KBM-7 (cell line): ENCODE measurements at regions not wholly inside any gene's neighbourhood (a gene's known extent, or its start where the extent isn't known, plus 50 kb on each side); places are given as distances from the start of the nearest gene placed in this dataset.

ENCODE experiments used
- DNase-seq: peaks from one replicate; pipeline ENCODE4 v3.0.0-alpha.2; 2015
- in situ Hi-C: fragments of 300-500 bp; cut with MboI; formaldehyde crosslinking; loops from 2 replicates; pipeline ENCODE4 v1.14.3; 2020; ENCODE audit warnings: low sequenced_read_pairs, low pct_unique_long_range_greater_than_20kb, mixed read lengths

DNA sequence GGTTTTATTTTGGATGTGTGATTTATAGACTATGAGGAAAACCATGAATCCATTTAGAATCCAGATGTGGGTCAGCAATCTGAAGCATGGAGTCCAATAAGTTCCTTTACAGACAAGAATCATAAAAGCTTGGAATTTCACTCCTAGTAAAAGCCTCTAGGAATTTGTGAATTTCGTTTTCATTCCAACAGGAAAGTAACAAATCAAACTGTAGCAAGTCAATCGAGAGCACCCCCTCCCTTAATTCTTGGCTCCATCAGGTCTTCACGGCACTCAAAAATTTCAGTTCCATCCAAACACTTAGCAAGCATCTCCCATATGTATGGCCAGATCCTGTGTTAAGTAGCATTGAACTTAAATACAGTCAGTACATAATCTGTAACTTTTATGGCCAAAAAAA lies 143.6 kb upstream of the POU2AF2 start:
- no peak for DNase-seq
- in situ Hi-C loops: no loop called here

GRCh38 chr11:111099028-111099713 lies 146.4 kb upstream of the POU2AF2 start:
- in situ Hi-C loops: no loop called here
- DNase-seq: no peak

DNA sequence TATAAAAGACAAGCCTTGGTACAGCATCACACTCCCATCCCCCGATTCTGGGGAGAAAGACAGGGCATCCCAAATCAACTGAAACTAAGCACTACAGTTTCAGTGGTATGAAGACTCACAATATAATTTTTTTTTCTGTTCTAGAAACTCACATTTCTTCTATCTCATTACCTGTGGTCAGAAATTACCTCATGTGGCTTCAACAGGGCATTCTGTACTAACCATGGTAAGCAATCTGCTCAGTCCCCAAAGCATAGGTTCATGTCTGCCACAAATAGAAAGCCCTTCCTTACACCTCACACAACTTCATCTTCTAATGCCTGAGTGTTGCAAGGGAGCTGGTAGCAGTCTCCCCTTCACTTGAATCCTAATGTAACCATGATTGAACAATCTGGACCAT lies 147.4 kb upstream of the POU2AF2 start:
- in situ Hi-C loops: no loop called here
- no peak for DNase-seq

GRCh38 chr11:111097191-111097590 lies 148.3 kb upstream of the POU2AF2 start:
- in situ Hi-C loops: no loop called here
- no peak for DNase-seq

DNA sequence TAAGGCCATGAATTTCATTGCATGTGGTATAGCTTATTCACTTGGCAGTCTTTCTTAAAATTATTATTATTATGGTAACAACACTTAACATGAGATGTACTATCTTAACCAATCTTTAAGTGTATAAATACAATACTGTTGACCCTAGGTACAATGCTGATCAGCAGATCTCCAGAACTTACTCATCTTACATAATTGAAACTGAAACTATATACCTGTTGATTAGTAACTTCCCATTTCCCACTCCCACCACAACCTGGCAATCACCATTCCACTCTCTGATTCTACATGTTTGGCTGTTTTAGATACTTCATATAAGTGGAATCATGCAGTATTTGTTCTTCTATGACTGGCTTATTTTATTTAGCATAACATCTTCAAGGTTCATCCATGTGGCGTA lies 150.2 kb upstream of the POU2AF2 start:
- DNase-seq: no peak
- in situ Hi-C loops: no loop called here

DNA sequence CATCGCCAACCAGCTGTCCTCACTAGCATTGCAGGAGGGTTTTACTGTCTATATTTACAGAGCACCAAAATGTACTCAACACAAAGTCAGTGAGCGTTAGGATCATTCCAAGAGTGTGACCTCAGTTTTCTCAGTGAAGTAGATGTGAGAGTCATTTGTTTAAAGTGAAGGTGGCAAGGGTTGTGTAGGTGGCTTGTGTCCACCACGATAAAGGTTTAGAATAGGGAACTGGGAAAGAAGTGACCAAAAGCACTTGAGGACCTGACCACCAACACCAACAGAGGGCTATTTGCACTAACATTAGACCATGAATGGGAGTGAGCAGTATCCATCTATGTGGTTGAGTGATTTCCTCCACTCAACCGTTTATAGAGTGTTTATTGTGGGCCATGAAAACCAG lies 152.5 kb upstream of the POU2AF2 start:
- in situ Hi-C loops: no loop called here
- DNase-seq: no peak

DNA sequence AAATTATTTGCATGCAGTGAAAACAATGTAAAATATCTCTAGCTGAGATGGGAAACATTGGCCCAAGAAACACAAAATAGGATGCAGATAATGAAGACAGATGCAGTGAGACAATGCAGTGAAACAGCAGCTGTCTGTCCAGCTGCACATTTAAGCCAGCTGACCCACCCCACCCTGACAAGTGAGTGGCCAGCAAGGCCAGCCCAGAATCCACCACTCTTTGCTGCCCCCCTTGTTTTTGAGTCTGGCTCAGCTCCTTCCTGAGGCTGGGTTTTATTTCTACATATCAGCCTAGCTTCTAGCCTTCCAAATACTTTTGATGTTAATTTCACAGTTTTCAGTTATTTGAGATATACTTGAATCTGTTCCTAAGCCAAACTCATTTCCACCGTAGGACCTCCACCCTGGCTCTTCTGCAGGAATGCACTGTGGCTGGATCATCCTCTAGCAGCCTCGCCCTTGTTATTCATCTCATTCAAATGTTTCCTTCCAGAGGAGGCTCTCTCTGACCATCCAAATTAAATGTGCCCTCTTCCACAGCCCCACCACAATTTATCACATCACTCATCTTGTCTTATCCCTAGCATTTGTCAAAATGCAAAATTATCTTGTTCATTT lies 154.1 kb upstream of the POU2AF2 start:
- no peak for DNase-seq
- in situ Hi-C loops: no loop called here

DNA sequence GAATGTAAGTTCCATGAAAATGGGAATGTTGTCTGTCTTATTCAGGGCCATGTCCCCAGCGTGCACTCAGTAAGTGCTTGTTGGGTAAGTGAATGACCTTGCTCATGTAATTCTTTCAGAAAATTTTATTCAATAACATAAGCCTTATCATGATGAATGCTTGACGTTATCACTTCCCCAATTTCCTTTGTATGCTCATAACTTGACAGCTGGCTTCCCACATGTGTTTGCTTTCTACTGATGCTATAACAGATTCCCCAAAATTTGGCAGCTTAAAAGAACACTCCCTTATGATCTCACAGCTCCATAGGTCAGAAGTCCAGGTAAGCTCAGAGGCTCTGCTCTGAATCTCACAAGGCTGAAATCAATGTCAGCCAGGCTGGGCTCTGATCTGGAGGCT lies 155.8 kb upstream of the POU2AF2 start:
- in situ Hi-C loops: no loop called here
- no peak for DNase-seq

GRCh38 chr11:111088847-111089355 lies 156.6 kb upstream of the POU2AF2 start:
- DNase-seq: no peak

GRCh38 chr11:111086058-111086457 lies 159.5 kb upstream of the POU2AF2 start:
- DNase-seq: no peak
- in situ Hi-C loops: no loop called here

More at GRCh38 chr11:111088847-111089355, 156.6 kb upstream of the POU2AF2 start:
- in situ Hi-C loops: no loop called here

DNA sequence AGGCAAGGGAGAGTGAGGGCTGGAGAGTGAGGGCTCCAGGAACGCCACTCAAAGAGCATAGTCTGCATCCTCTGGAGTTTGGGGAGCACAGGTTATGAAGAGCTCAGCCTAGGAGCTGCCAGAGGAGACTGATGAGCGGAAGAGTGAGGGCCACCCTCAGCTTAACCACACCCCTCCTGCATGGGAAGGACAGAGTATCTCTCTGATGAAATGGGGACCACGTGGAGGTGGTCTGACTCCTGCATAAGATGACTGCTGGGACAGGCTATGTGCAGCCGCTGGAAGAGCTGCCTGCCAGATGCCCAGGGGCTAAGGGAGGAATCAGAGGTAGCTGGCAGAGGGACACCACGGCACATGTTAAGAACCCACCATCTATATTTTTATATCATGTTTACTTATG lies 162.9 kb upstream of the POU2AF2 start:
- DNase-seq: no peak
- in situ Hi-C loops: no loop called here

DNA sequence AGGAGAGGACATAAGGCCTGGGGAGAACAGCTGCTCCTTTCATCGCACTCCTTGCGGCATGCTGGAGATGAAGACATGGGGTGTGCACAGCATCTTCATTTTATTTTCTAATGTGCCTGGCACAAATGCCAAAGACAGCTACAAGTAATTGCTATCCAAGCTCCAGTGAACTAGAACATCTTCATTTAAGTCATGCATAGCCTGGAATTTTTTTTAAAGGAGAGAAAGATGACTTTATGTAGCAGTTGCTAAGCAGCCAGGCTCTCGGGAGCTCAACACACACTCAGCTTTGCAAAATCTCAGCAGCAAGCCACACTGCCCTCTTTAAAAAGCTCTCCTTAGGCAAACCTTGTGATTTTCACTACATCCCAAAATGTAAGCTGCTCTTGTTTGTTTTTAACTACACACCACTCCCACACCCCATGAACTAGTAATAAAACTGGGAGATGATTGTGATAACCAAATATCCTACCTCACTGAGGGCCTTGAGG lies 164.5 kb upstream of the POU2AF2 start:
- in situ Hi-C loops: no loop called here
- DNase-seq: no peak

- in situ Hi-C loops: no loop called here
- DNase-seq: no peak
These were observed 167.8 kb upstream of the POU2AF2 start for GRCh38 chr11:111077530-111078322.

DNA sequence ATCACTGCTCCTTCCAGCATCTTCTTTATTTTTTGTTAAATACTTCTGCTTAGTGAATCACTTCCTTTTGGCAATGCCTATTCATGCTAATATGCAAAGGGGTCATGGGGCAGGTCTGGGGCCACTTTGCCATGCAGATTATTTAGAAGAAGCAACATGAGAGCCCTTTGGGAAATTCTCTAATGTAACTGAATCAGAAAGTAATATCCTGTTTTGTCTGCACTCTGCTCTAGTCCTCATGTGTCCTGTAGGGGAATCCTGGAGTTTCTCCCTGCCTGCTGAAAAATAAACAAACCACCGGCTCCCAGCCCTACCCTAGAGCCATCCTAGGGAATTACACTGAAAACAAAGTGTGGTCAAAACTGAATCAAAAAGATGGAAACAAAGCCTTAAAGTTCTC lies 176.5 kb upstream of the POU2AF2 start:
- in situ Hi-C loops: no loop called here
- DNase-seq: no peak

GRCh38 chr11:111067994-111068393 lies 177.5 kb upstream of the POU2AF2 start:
- in situ Hi-C loops: no loop called here
- no peak for DNase-seq

DNA sequence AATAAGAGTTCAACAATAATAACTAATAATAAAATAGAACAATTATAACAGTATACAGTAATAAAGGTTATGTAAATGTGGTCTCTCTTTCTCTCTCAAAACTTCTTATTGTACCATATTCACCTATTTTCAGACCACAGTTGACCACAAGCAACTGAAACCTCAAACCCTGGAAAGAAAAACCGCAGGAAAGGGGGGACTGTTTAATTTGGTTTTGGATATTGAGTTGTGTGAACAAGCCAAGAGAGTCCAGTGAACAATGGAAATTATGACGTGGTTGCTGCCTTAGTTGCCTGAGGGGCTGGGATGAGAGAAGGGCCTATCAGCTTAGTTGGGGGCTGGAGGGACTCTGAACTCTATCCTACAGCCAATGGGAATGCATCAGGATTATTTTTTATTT lies 178.7 kb upstream of the POU2AF2 start:
- in situ Hi-C loops: no loop called here
- DNase-seq: peak; percentile 3

GRCh38 chr11:111063726-111064517 lies 181.6 kb upstream of the POU2AF2 start:
- in situ Hi-C loops: no loop called here
- no peak for DNase-seq

DNA sequence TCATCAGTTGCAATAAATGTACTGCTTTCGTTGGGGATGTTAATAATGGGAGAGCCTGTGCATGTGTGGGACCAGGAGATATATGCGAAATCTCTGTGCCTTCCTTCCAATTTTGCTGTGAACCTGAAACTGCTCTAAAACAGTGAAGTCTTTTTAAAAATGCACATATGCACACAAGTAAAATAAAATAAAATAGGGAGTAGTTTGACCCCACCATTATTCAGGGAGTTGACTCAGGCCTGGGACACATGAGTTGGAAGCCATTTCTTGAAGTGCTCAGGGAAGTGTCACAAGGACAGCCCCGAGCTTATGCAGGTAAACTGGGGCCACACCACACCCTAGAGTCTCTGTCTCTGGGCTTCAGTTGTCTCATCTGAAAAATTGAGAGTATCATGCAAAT lies 183.1 kb upstream of the POU2AF2 start:
- in situ Hi-C loops: no loop called here
- DNase-seq: no peak

GRCh38 chr11:111059726-111060125 lies 185.8 kb upstream of the POU2AF2 start:
- no peak for DNase-seq
- in situ Hi-C loops: no loop called here
